Skin of body (tissue), 1 donor: ENCODE measurements at regions not wholly inside any gene's neighbourhood (a gene's known extent, or its start where the extent isn't known, plus 50 kb on each side); places are given as distances from the start of the nearest gene placed in this dataset.
"Not testable (repeated sequence)": the region's sequence is repeated elsewhere in the genome, so short reads cannot be mapped to it uniquely, and the experiment has no call there.

ENCODE experiments used
- DNase-seq: peaks from one replicate; lab custom pipeline; 2025; lab: John Stamatoyannopoulos, UW

- not testable (repeated sequence) for DNase-seq
Observed at GRCh38 chr2:85969367-85969766, 80.6 kb upstream of the ST3GAL5 start.

GRCh38 chr2:85965770-85966169, 77.0 kb upstream of the ST3GAL5 start:
- not testable (repeated sequence) for DNase-seq

DNA sequence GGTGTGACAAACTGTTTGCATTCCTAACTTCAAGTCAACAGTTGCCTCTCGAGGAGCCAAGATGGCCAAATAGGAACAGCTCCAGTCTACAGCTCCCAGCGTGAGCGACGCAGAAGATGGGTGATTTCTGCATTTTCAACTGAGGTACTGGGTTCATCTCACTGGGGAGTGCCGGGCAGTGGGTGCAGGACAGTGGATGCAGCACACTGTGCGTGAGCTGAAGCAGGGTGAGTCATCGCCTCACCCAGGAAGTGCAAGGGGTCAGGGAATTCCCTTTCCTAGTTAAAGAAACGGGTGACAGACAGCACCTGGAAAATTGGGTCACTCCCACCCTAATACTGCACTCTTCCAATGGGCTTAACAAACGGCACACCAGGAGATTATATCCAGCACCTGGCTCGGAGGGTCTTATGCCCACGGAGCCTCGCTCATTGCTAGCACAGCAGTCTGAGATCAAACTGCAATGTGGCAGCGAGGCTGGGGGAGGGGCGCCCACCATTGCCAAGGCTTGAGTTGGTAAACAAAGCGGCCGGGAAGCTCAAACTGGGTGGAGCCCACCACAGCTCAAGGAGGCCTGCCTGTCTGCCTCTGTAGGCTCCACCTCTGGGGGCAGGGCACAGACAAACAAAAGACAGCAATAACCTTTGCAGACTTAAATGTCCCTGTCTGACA, 75.1 kb upstream of the ST3GAL5 start:
- DNase-seq: not testable (repeated sequence)

DNA sequence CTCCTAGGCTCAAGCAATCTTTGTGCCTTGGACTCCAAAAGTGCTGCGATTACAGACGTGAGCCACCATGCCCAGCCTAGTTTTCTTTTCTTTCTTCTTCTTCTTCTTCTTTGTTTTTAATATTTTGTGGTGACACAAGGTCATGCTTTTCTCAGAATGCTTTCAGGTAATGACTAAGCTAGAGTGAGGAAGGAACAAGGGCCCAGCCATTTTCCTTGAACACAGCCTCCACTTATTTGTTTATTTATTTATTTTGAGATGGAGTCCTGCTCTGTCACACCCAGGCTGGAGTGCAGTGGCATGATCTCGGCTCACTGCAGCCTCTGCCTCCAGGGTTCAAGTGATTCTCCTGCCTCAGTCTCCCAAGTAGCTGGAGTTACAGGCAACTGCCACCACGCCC, 74.3 kb upstream of the ST3GAL5 start:
- DNase-seq: no peak

DNA sequence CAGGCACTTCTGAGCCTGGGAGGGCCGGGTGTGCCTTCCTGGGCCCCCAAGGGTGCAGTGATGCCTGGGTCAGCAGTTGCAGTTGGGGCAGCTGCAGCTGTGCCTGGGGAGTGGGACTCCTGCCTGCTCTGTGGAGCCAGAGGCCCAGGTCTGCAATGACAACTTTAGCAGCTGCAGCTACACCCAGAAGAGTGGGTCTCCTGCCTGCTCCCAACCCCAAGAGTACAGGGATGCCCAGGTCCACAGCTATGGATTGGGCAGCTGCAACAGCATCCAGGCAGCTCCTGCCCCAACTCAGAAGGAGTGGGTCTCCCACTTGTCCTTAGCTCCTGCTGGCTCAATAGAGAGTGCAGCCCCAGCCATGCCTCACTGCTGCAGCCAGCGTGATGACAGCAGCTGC, 73.0 kb upstream of the ST3GAL5 start:
- DNase-seq: no peak

DNA sequence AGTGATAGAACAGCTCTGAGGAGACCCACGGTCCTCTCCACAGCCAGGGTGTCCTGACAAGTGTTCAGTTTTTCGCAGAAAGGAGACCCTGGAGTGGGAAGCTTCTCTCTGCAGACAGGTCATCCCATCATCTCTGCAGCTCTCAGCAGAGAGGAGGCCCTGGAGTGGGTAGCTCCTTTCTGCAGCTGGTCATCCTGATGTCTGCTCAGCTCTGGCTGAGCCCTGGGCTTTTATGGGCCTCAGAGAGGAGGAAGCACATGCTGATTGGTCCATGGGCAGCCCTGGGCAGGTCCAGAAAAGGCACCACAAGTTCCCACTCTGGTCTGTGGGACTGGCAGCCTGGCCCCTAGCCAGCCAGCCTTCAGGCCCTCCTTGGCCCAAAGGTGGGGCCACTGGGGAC, 72.3 kb upstream of the ST3GAL5 start:
- no peak for DNase-seq

GRCh38 chr2:85959826-85960225, 71.0 kb upstream of the ST3GAL5 start:
- DNase-seq: no peak

- no peak for DNase-seq
Observed at GRCh38 chr2:85959185-85959584, 70.4 kb upstream of the ST3GAL5 start.

- no peak for DNase-seq
Observed at GRCh38 chr2:85958731-85959130, 69.9 kb upstream of the ST3GAL5 start.

DNA sequence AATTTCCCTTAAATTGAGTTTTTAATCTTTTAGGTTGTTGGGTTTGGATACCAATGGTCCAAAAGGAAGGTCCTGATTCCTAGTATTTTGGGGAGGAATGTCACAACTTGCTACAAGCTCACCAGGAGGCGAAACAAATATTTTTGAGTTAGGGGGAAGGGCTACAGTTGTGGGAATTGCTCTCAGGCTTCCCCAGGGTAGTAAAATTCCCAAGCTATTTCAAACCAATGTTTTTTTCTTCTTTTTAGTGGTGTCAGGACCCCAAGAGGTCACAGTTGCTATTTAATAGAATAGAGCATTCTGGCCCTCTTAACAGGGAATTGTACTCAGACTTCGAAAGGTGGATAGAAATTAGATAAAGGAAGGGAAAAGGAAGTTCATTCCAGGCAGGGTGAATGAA, 68.5 kb upstream of the ST3GAL5 start:
- no peak for DNase-seq

- no peak for DNase-seq
Observed at GRCh38 chr2:85956646-85957039, 67.9 kb upstream of the ST3GAL5 start.

- no peak for DNase-seq
Observed at GRCh38 chr2:85954590-85955458, 66.0 kb upstream of the ST3GAL5 start.

GRCh38 chr2:85954192-85954589, 65.4 kb upstream of the ST3GAL5 start:
- no peak for DNase-seq

DNA sequence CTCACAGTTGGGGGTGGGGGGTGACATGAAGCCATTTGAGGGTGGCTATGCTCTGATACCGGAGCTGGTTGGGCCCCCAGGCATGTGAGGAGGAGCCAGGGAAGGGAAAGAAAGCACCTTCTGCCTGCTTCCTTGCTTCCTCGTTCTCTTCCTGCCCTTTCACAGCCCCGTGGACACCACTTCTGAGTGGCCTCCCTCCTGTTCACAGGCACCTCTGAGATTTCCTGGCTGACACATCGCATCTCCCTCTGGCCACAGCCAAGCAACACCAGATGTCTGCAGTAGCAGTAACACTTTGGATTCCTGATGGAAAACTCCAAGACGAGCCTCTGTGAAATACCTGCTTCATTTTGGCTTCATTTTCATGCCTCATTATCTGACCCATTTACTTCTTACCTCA, 64.7 kb upstream of the ST3GAL5 start:
- DNase-seq: no peak

DNA sequence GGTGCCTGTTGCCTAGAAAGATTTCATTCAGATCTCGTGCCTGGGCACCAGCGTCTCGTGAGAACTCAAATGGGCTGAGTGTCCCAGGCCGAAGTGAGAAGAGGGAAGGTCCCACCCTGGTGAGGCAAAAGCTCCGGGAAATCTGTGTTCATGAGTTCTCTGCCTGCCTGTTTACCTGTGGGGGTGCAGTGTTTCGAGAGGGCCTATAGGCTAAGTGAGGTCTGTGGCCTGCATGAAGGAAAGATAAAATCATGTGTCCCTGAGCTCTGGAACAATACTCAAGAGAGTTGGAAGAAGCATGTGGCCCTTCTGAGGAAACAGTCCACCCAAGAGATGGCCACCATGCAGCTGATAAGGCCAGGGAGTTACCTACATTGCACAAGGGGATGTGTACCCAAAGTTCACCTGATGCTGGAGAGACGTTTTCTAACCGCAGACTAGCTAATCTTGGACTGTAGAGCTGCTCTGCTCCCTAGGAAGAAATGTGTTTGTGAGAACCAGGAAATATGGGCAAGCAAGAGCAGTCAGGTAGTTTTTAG, 63.5 kb upstream of the ST3GAL5 start:
- DNase-seq: no peak

GRCh38 chr2:85951351-85952067, 62.7 kb upstream of the ST3GAL5 start:
- no peak for DNase-seq

GRCh38 chr2:85950743-85951142, 62.0 kb upstream of the ST3GAL5 start:
- DNase-seq: no peak

- DNase-seq: peak; percentile 9
Observed at GRCh38 chr2:85949280-85949679, 60.5 kb upstream of the ST3GAL5 start.

- DNase-seq: no peak
Observed at GRCh38 chr2:85947593-85947992, 58.8 kb upstream of the ST3GAL5 start.

DNA sequence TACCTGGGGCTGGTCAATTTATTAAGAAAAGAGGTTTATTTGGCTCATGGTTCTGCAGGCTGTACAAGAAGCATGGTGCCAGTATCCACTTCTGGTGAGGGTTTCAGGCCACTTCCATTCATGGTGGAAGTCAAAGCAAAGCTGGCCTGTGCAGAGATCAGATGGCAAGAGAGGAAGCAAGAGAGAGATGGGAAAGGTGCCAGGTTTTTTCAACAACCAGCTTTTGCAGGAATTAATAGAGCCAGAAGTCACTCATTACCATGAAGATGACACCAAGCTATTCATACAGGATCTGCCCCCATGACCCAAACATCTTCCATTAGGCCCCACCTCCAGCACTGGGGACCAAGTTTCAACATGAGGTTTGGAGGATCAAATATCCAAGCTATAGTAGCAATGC, 56.8 kb upstream of the ST3GAL5 start:
- DNase-seq: no peak

DNA sequence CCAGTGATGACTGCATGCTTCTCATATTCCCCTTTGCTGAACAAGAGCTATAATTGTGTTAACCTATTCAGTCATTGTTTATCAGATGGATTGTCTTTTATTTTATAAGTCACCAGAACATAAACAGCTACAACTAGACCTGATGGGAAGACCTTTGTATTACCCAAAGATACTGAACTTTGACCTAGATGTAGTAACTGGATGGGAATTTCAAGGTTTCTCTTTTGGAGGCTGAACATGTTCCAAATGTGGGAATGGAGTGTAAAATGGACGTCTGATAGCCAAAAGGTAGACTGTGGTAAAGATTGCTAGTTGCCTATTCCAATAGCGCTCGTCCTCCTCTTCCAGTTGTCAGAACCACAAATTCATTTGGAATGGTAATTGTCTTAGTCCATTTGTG, 56.4 kb upstream of the ST3GAL5 start:
- DNase-seq: no peak

DNA sequence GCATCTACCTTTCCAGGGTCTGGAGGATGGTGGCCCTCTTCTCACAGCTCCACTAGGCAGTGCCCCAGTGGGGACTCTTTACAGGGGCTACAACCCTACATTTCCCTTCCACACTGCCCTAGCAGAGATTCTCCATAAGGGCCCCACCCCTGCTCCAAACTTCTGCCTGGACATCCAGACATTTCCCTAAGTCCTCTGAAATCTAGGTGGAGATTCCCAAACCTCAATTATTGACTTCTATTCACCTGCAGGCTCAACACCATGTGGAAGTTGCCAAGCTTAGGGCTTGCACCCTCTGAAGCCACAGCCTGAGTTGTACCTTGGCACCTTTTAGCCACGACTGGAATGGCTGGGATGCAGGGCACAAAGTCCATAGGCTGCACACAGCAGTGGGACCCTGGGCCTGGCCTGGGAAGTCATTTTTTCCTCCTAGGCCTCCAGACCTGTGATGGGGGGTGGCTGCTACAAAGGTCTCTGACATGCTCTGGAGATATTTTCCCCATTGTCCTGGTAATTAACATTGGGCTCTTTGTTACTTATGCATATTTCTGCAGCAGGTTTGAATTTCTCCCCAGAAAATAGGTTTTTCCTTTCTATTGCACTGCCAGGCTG, 53.7 kb upstream of the ST3GAL5 start:
- DNase-seq: no peak
